Fibroblast of skin of abdomen (primary cell): ENCODE measurements at regions not wholly inside any gene's neighbourhood (a gene's known extent, or its start where the extent isn't known, plus 50 kb on each side); places are given as distances from the start of the nearest gene placed in this dataset.
"Not testable (repeated sequence)": the region's sequence is repeated elsewhere in the genome, so short reads cannot be mapped to it uniquely, and the experiment has no call there.

Experiments
- DNase-seq: peaks from one replicate; pipeline ENCODE4 v3.0.0-alpha.2; 2013

- DNase-seq: not testable (repeated sequence)
Observed at GRCh38 chr1:149279512-149279911, 176.2 kb upstream of the NBPF9 start.

DNA sequence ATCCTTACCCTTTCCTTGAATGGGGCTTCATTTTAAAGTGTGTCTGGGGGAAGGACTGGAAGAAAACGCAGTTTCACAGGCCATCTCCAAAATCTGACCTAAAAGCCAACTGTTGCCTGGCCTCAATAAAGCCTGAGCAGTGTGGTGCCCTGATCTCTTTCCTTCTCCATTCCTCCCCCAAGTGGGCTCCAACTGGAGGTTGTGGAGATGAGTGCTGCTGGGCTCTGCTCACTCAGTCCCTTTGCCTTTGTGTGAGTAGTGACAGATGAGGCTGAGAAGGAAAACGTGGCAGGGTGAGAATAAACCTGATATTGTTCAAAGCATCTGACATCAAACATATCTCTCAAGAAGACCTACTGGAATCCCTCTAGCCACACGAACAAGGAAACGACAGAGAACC is 181.4 kb upstream of the NBPF9 start:
- DNase-seq: not testable (repeated sequence)

GRCh38 chr1:149285205-149285604 is 181.9 kb upstream of the NBPF9 start:
- not testable (repeated sequence) for DNase-seq

DNA sequence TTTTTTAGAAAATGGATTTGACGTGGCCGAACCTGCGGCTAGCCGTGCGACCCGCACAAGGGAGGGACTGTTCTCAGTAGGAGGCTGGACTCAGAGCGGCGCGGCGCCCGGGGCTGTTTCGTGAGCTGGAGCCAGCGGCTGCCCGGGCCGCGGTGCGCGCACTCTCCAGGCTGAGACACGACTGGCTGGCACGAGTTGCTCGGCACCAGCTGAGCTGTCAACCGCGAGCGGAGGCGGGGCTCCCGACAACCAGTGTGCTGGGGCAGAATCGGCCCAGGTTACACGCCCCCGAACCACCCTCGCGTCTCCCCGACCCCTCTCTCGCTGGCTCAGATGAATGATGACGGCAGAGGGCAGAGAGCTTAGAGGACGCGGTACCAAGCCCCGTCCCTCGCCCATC is 182.3 kb upstream of the NBPF9 start:
- not testable (repeated sequence) for DNase-seq

DNA sequence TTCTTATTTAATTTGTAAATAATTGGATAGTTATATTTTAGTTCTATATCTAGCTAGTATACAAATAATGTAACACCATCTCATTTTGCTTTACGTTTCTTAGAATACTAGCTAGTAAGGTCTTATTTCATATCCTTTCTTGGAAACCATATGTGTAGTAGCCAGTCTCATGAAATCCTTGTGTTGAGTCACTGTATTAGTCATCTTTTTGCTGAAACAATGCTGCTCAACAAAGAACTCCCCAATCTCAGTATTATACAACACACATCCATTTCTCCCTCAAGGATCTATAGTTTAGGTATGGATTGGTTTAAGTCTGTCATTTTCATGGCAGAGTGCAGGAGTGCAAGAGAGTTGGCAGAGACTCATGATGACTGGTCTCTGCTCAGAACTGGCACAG is 185.2 kb upstream of the NBPF9 start:
- DNase-seq: not testable (repeated sequence)

GRCh38 chr1:149300478-149301218 is 174.2 kb upstream of the NBPF19 start:
- not testable (repeated sequence) for DNase-seq

- DNase-seq: not testable (repeated sequence)
Observed at GRCh38 chr1:149301282-149301681, 173.6 kb upstream of the NBPF19 start.

DNA sequence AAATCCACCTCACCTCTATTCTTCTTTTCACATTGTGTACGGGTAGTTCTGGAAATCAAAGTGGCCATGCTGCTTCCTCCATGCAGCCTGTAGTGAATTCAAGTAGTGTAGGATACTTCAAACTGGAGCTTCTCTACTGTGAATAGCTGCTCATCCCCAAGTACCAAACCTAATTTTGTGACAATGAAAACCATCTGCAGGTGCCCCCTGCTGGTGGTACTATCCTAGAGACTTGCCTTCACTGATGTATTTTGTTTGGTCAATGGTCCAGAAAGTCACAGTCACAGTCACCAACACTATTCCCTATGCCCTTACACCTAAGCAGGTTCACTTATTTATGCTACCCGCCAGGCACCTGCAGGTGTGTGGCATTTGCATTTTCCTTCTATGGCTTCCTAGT is 170.0 kb upstream of the NBPF19 start:
- DNase-seq: not testable (repeated sequence)

DNA sequence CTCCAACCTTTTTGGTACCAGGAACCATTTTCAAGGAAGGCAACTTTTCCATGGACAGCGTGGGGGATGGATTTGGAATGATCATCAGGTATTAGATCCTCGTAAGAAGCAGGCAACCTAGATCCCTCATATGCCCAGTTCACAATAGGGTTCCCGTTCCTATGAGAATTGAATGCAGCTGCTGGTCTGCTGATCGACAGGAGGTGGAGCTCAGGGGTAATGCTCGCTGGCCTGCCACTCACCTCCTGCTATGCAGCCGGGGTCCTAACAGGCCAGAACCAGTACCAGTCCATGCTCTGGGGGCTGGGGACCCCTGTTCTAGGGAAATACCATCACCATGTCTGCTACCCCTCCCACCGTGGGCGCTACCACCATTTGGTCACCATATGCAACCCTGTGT is 167.2 kb upstream of the NBPF19 start:
- not testable (repeated sequence) for DNase-seq

- DNase-seq: not testable (repeated sequence)
Observed at GRCh38 chr1:149314921-149315320, 159.9 kb upstream of the NBPF19 start.

GRCh38 chr1:149320971-149321731 is 153.7 kb upstream of the NBPF19 start:
- DNase-seq: not testable (repeated sequence)

DNA sequence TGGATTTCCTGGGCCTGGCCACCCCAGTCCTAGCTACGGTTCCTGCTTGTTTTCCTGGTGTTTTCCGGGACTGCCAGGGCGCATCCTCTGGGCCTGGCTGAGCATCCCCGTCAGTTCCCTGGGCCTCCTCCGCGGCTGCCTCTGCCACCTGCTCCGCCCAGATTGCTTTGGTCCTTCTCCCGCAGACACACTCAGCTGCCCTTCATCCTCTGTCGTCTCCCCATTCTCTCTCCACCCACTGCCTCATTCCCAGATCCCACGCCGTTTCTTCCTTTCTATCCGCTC is 153.2 kb upstream of the NBPF19 start:
- not testable (repeated sequence) for DNase-seq

DNA sequence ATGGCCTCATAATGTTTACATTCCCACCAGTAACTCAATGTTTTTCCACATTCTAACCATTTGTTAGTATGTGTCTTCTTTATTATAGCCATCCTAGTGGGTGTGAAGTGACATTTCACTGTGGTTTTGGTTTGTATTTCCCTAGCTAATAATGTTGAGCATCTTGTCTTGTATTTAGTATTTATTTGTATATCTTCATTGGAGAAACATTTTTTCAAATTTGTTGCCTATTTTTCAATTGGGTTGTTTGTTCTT is 144.8 kb upstream of the NBPF19 start:
- not testable (repeated sequence) for DNase-seq

DNA sequence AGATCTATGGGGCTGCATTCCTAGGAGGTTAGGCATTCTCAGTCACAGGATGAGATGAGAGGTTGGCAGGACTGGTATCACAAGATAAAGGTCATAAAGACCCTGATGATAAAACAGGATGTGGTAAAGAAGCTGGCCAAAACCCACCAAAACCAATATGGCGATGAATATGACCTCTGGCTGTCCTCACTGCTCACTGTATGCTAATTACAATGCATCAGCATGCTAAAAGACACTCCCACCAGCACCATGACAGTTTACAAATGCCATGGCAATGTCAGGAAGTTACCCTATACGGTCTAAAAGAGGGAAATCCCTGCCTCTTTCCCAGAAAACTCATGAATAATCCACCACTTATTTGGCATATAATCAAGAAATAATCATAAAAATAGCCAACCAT is 138.8 kb upstream of the NBPF19 start:
- DNase-seq: not testable (repeated sequence)

GRCh38 chr1:149338221-149338691 is 136.6 kb upstream of the NBPF19 start:
- not testable (repeated sequence) for DNase-seq

- DNase-seq: not testable (repeated sequence)
Observed at GRCh38 chr1:149338698-149339097, 136.1 kb upstream of the NBPF19 start.

- DNase-seq: not testable (repeated sequence)
Observed at GRCh38 chr1:149349448-149349847, 125.4 kb upstream of the NBPF19 start.

DNA sequence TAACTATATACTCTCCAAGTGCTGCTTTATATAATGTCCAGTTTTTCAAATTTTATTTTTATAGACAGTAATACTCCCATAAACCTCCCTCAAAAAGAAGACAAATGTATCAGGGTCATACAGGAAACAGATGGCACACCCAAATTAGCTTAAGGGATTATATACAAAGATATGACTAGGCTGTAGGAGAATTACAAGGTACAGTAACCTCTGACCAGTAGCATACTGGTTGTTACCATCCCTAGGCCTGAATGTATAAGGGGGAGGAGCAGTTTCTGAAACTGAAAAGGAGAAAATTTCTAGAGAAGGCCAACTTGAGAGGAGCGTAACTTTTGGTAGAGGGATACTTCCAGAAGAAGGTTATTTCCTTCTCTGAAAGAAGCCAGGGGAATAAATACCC is 122.6 kb upstream of the NBPF19 start:
- DNase-seq: not testable (repeated sequence)

DNA sequence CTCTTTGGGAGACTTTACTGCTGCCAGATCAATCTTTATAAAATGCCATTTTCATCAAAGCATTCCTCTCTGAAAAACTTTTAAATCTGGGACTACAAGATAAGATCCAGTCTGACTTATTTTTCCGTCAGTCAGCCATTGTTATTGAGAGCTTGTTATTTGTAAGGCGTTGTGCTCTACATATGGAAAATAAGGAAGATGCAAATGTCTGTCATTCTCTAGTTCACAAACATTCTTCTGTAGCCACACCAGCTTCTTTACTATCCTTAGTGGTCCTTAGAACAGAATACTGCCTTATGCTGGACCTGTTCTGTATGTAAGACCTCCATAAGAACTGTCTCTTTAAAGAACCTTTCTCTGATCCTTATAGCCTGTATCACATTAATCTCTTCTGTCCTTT is 120.3 kb upstream of the NBPF19 start:
- DNase-seq: not testable (repeated sequence)

DNA sequence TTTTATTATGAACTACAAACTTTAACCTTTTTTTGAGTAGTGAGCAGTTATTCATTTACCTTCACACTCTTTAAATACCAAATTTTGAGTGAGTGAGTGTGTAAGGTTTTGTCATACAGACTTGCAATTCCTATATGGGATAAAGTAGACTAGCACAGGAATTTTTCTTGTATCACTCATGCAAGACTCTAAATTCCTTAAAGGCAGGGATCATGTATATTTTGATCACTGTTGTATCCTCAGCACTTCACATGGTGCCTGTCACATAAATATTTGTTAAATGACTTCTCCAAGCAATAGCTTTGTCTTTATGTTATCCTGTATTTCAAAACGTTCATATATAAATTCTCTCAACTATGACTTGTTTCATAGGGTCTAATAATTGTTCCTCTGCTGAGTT is 119.1 kb upstream of the NBPF19 start:
- DNase-seq: not testable (repeated sequence)

DNA sequence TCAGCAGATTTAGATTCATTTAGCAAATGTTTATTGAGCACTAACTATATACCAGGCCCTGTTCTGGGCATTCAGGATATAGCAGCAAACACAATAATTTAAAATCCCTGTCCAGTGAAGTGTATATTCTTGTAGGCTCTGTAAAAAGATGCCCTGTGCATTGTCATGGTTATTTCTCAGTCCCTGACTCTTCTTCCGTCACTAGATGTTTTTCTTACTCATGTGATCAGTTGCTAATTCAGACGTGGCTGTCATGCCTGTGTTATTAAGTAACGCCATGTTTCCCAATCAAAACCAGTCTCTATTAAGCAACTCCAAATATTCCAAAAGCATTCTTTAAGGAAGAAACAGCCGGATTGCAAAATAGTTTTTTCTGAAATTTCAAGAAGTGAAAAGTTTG is 118.7 kb upstream of the NBPF19 start:
- not testable (repeated sequence) for DNase-seq

- not testable (repeated sequence) for DNase-seq
Observed at GRCh38 chr1:149360351-149360750, 114.5 kb upstream of the NBPF19 start.

DNA sequence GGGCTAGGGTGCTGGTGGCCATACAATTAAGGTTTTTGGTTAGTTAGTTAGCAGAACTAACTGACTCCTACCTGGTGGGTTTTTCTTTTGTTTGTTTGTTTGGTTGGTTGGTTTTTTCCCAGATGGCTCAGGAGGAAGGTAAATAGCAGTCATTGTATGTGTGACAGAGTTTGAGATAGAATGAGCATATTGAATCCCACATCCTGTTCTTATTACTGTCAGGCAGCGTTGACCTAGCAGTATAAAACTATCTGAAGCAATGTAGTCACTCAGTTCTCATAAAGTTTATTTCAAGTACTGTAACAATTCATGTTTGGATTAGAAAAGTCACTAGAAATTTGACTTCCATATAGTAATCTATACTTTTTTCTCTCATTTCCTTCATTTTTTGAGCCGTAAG is 113.5 kb upstream of the NBPF19 start:
- not testable (repeated sequence) for DNase-seq
